ENCODE measurements at regions not wholly inside any gene's neighbourhood (a gene's known extent, or its start where the extent isn't known, plus 50 kb on each side); places are given as distances from the start of the nearest gene placed in this dataset.

- BruUV-seq (replicated peaks): no TSS peak
- TF ChIP-seq GATA2 (IDR thresholded peaks at IDR 0.05; ENCODE audit: insufficient read depth, insufficient read length, low read depth, low read length) (no peak), EZH2 (IDR thresholded peaks at IDR 0.05; ENCODE audit: borderline replicate concordance, low read depth, low read length, severe bottlenecking) (no peak), CTCF (IDR thresholded peaks at IDR 0.05; ENCODE audit: extremely low read depth in 1 of 2, insufficient read depth in 1 of 2, low read depth in 1 of 2, low read length in 2 of 2) (no peak), POLR2A (IDR thresholded peaks at IDR 0.05; ENCODE audit: low read depth, low read length) (no peak), FOS (IDR thresholded peaks at IDR 0.05; ENCODE audit: borderline replicate concordance, insufficient read depth, low read length) (no peak), MAX (IDR thresholded peaks at IDR 0.05; ENCODE audit: insufficient read depth, insufficient read length) (no peak)
- dilution Hi-C loops (cut with MboI; ENCODE audit: extremely low pct_ligation_motif_present, low sequenced_read_pairs): no loop called here
Measured at GRCh38 chr3:182509844-182510460, 283.4 kb upstream of the ATP11B start.

More at GRCh38 chr3:182509844-182510460, 283.4 kb upstream of the ATP11B start:
- DNase-seq (ENCODE audit: low read depth, low spot score): no peak
- no peak overlapping the region for H2AFZ ChIP-seq (ENCODE audit: low read depth, low read length)
- H3K27ac ChIP-seq (ENCODE audit: insufficient read depth, low read depth, low read length): no peak overlapping the region
- no peak for FAIRE-seq
- H3K36me3 ChIP-seq (ENCODE audit: control insufficient read depth in 2 of 2, extremely low read depth in 1 of 2, insufficient read depth in 2 of 2, low read length in 2 of 2): no peaks in the 10 kb centered on the region
- ChIA-PET CTCF (interaction anchor here (0.7 kb wide), 1 partner anchor 9 kb away, joined by 3 read pairs; no protein-coding TSS in a partner anchor), POLR2A (no interaction called here)
- H3K4me1 ChIP-seq (ENCODE audit: control insufficient read depth, extremely low read depth, insufficient read depth, low read length): no peaks in the 10 kb centered on the region
- H4K20me1 ChIP-seq (replicated peaks; ENCODE audit: control insufficient read depth, extremely low read depth, insufficient read depth, low read length): no peaks in the 10 kb centered on the region
- intact Hi-C loops (cut with micrococcal nuclease): no loop called here
- no peak overlapping the region for H3K9ac ChIP-seq (replicated peaks; ENCODE audit: extremely low read depth, insufficient read depth, low read length)
- H3K4me2 ChIP-seq (ENCODE audit: insufficient read depth, low read length): no peak overlapping the region
- H3K4me3 ChIP-seq (replicated peaks in 1 of 3; ENCODE audit: insufficient read depth in 1 of 3, low read depth in 1 of 3, low read length in 3 of 3): no peak overlapping the region
- H3K27me3 ChIP-seq (ENCODE audit: control insufficient read depth in 2 of 2, insufficient read depth in 2 of 2, low read length in 2 of 2): no peaks in the 10 kb centered on the region
- H3K9me3 ChIP-seq (replicated peaks; ENCODE audit: control insufficient read depth, insufficient read depth, low read length): no peaks in the 10 kb centered on the region
- H3K9me1 ChIP-seq (replicated peaks; ENCODE audit: control insufficient read depth, extremely low read depth, insufficient read depth, low read length): no peaks in the 10 kb centered on the region
- H3K79me2 ChIP-seq (ENCODE audit: control insufficient read depth, insufficient read depth, low read length): no peaks in the 10 kb centered on the region
